Activated naive CD8-positive, alpha-beta T cell treated with anti-CD3 and anti-CD28 coated beads, Interleukin-2, amount 10 ng/mL, durations not matched to agents 7 days and 5 days (primary cell): ENCODE measurements at regions not wholly inside any gene's neighbourhood (a gene's known extent, or its start where the extent isn't known, plus 50 kb on each side); places are given as distances from the start of the nearest gene placed in this dataset.
"Not testable (repeated sequence)": the region's sequence is repeated elsewhere in the genome, so short reads cannot be mapped to it uniquely, and the experiment has no call there.

Experiments
- ATAC-seq: fragments of 150-1000 bp; cut with Tn5 transposase; one replicate; pipeline ENCODE4 v1.10.0; 2021; ENCODE audit warnings: low read depth, moderate library complexity
- POLR2A ChIA-PET: fragments of 350-600 bp; sonication (Branson Sonifier 250); formaldehyde crosslinking; loops from one replicate; lab custom pipeline; 2021; ENCODE audit warnings: antibody characterized with exemption; lab: Charles Lee
- DNase-seq: peaks from one replicate; pipeline ENCODE4 v3.0.0; 2021
- H3K27ac Mint-ChIP-seq: one replicate; pipeline ENCODE4 v1.8.0; 2022; ENCODE audit warnings: mild to moderate bottlenecking, mixed read lengths
- H3K27me3 Mint-ChIP-seq: one replicate; pipeline ENCODE4 v1.8.0; 2022; ENCODE audit warnings: mild to moderate bottlenecking, moderate library complexity, mixed read lengths
- H3K36me3 Mint-ChIP-seq: one replicate; pipeline ENCODE4 v1.8.0; 2021; ENCODE audit warnings: mild to moderate bottlenecking, mixed read lengths
- H3K4me1 Mint-ChIP-seq: one replicate; pipeline ENCODE4 v1.8.0; 2021; ENCODE audit warnings: mixed read lengths
- H3K4me3 Mint-ChIP-seq: one replicate; pipeline ENCODE4 v1.8.0; 2022; ENCODE audit warnings: mild to moderate bottlenecking, moderate library complexity, mixed read lengths
- H3K9me3 Mint-ChIP-seq: one replicate; pipeline ENCODE4 v1.8.0; 2021; ENCODE audit warnings: mixed read lengths

DNA sequence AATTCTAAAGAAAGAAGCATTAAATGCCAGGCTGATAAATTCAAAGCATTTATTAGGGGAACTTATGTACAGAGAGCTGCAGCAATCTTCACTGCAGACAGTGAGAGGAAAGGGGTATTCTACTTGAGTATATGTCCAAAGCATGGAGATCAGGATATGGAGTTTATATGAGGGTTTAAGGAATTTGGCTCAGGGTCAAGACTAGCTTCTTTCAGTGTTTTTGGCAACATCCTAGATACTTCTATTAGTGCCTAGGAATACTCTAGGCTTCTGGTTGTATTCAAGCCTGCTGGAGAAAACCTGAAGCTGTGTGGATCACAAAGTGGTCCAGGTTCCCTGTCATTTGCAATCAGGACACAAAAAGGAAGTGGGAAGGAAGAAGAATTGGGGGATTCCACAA is 194.6 kb downstream of the CETN3 start:
- Mint-ChIP-seq H3K4me3 (no peak overlapping the region), H3K4me1 (no peaks in the 10 kb centered on the region), H3K36me3 (no peaks in the 10 kb centered on the region), H3K27me3 (no peaks in the 10 kb centered on the region), H3K27ac (no peak overlapping the region), H3K9me3 (no peaks in the 10 kb centered on the region)
- DNase-seq: no peak
- POLR2A ChIA-PET: no interaction called here
- ATAC-seq: no peak

DNA sequence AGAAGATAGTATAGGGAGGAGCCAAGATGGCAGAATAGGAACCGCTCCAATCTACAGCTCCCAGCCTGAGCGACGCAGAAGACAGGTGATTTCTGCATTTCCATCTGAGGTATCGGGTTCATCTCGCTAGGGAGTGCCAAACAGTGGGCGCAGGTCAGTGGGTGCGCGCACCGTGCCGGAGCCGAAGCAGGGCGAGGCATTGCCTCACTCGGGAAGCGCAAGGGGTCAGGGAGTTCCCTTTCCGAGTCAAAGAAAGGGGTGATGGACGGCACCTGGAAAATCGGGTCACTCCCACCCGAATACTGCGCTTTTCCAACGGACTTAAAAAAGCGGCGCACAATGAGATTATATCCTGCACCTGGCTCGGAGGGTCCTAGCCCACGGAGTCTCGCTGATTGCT is 201.2 kb downstream of the CETN3 start:
- H3K27me3 Mint-ChIP-seq, H3K9me3 Mint-ChIP-seq, DNase-seq, H3K36me3 Mint-ChIP-seq, H3K4me3 Mint-ChIP-seq, POLR2A ChIA-PET, H3K4me1 Mint-ChIP-seq, H3K27ac Mint-ChIP-seq, ATAC-seq: not testable (repeated sequence)

DNA sequence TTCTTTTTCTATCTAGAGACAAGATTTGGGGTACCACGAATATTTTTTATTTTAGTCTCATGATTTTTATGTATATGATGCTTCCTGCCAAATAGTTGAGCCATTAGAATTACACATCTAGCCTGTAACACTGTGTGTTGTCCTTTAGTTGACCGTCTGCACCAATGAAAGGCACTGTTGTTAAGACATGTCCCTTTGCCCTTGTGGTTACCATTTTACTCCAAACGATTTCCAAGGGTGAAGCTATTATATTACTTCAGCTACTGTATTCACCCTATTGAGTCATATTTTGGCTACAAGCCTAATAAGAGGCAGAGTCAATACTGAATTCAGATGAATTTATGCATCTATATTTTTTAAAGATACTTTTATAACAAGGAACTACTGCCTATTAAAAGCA is 207.6 kb downstream of the CETN3 start:
- H3K4me1 Mint-ChIP-seq: no peaks in the 10 kb centered on the region
- peaks cover 1% of the 10 kb centered on the region for H3K9me3 Mint-ChIP-seq
- H3K27me3 Mint-ChIP-seq: no peaks in the 10 kb centered on the region
- ATAC-seq (no peak), DNase-seq (no peak)
- no peaks in the 10 kb centered on the region for H3K36me3 Mint-ChIP-seq
- no peak overlapping the region for H3K4me3 Mint-ChIP-seq
- no peak overlapping the region for H3K27ac Mint-ChIP-seq
- POLR2A ChIA-PET: no interaction called here

DNA sequence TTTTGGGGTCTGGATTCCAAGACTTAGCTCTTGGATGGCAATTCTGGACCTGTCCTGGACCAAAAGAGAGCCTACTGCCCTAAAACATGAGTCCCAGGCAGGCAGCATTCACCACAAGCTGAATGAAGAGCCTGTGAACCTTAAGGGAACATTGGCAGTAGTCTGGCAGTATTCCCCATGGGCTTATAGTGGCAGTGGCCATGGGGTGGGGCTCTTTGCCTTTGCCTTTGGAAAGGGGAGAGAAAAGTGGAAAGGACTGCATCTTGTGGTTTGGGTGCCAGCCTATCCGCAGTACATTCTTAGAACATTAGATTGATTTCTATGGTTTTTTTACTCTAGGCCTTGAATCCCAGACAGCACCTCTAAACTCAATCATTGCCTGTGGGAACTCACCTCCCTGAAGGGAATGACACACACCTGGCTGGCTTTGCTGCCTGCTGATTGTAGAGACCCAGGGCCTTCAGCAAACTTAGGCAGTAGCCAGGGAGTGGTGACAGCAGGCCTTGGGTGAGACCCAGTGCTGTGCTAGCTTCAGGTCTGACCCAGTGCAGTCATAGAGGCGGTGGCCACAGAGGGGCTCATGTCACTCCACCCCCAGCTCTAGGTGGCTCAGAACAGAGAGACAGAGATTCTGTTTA is 216.3 kb downstream of the CETN3 start:
- Mint-ChIP-seq H3K4me1 (no peaks in the 10 kb centered on the region), H3K4me3 (no peak overlapping the region), H3K27me3 (no peaks in the 10 kb centered on the region), H3K9me3 (no peaks in the 10 kb centered on the region), H3K27ac (no peak overlapping the region), H3K36me3 (no peaks in the 10 kb centered on the region)
- POLR2A ChIA-PET: no interaction called here
- no peak for ATAC-seq
- no peak for DNase-seq

DNA sequence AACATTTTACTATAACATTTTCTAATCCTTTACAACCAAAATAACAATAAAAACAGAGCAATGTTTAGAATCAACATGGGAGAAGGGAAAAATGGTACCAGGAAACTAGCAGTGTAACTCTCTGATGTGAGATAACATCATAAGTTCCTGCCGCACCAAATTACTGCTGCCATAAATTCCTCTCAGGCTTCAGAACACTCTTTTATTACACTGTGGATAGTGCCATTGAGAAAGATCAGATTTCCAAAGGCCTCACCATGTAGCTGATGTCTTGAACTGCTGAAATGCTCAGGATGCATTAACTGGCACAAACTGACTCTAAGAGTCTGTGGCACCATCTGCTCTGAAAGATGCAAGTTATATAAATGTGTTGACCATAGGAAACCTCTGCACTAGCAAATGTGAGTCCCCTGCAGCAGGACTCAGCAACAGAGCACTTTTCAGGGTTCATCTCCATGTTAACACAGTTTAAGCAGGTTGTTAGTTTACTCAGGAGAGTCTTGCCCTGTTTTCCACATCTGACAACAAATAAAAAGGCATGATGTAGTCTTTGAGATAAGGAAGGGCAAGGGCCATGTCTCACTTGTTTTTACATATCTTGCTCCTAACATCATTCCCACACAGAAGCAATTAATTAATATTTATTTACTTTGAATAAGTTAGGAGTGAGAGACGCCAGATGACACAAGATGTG is 218.1 kb downstream of the CETN3 start:
- POLR2A ChIA-PET: no interaction called here
- Mint-ChIP-seq H3K4me3 (no peak overlapping the region), H3K27ac (no peak overlapping the region), H3K4me1 (no peaks in the 10 kb centered on the region), H3K9me3 (no peaks in the 10 kb centered on the region), H3K27me3 (no peaks in the 10 kb centered on the region), H3K36me3 (no peaks in the 10 kb centered on the region)
- no peak for DNase-seq
- no peak for ATAC-seq

DNA sequence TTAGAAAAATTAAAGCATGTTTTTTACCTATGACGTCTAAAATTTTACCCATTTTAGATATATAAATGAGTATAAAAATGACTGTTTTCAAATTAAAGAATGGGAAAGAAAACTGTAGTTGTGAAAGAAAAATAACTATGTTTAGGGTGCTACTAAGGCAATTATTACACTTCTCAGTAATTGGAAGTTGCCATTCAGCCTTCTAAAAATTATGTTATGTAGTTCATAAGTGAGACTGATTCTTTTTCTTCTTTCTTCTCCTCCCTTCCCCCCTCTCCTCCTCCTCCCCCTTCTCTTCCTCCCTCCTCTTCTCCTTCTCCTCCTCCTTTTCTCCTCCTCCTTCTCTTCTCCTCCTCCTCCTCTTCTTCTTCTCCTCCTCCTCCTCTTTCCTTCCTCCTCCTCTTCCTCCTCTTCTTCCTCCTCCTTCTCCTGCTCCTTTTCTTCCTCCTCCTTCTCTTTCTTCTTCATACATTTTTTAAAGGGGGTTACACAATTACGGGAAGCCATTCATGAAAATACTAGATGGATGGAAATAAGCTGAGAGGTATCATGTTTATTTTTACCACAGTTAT is 223.6 kb downstream of the CETN3 start:
- Mint-ChIP-seq H3K4me3 (no peak overlapping the region), H3K36me3 (no peaks in the 10 kb centered on the region), H3K4me1 (no peaks in the 10 kb centered on the region), H3K9me3 (no peaks in the 10 kb centered on the region), H3K27ac (no peak overlapping the region), H3K27me3 (no peaks in the 10 kb centered on the region)
- POLR2A ChIA-PET: no interaction called here
- DNase-seq (no peak), ATAC-seq (no peak)

DNA sequence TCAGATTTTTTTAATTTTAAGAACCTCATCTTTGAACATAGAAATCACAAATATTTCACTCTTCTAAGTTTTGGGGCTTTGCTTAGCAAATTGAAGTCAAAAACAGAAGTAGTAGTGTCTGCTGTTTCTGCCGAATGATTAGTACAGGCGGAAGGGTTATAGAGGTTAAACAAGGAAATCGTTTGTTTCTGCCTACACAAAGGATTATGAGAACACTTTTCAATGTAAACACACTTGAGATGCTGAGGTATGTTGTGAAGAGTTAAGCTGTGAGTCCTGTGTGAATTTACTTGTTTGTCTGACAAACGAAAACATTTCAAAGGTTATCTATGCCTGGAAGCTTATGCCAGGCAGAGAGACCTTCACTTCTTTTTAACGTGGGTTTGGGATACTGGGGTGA is 224.8 kb downstream of the CETN3 start:
- Mint-ChIP-seq H3K36me3 (no peaks in the 10 kb centered on the region), H3K4me1 (no peaks in the 10 kb centered on the region), H3K4me3 (no peak overlapping the region), H3K27me3 (peaks cover 2% of the 10 kb centered on the region), H3K27ac (no peak overlapping the region), H3K9me3 (no peaks in the 10 kb centered on the region)
- DNase-seq: no peak
- POLR2A ChIA-PET: no interaction called here
- ATAC-seq: no peak

DNA sequence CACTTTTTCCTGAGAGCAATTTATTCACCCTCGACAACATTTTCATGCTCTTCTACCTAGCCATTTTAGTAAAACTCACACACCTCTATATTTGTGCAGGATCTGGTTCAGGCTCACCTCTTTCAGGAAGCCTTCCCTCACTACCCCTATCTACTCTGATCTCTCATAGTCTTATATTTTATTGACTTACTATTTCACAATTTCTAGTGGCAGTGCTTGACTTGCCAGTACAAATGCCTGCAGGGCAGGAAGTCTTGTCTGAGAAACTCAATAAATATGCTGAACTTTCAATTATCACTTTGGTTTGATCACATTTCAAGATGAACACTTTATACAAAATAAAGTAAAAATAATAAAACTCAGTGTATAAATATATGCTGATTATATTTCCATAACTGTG is 226.8 kb downstream of the CETN3 start:
- Mint-ChIP-seq H3K36me3 (no peaks in the 10 kb centered on the region), H3K4me3 (no peak overlapping the region), H3K4me1 (no peaks in the 10 kb centered on the region), H3K27me3 (peaks cover 2% of the 10 kb centered on the region), H3K27ac (no peak overlapping the region), H3K9me3 (peaks cover 1% of the 10 kb centered on the region)
- POLR2A ChIA-PET: no interaction called here
- DNase-seq (no peak), ATAC-seq (no peak)

DNA sequence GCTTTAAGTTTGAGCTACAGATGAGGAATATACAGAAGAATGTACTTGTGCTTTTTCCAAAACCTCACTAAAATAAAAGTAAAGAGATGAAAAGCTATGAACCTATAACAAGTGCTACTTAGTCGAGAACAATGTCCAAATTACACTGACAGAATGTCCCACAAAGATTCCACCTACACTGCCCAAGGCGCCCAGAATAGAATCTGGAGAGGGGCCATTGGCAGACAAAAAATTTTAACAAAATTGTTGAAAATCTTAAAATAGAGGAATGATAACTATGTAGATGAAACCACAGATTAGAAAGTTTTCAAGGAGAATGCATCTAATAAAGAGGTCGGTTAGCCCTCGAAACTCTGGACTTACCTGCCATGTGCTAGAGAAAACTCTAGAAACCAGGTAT is 235.3 kb downstream of the CETN3 start:
- H3K27ac Mint-ChIP-seq: no peak overlapping the region
- POLR2A ChIA-PET: no interaction called here
- DNase-seq (no peak), ATAC-seq (no peak)
- H3K36me3 Mint-ChIP-seq: no peaks in the 10 kb centered on the region
- H3K9me3 Mint-ChIP-seq: peaks cover 6% of the 10 kb centered on the region
- H3K4me1 Mint-ChIP-seq: no peaks in the 10 kb centered on the region
- H3K27me3 Mint-ChIP-seq: no peaks in the 10 kb centered on the region
- H3K4me3 Mint-ChIP-seq: no peak overlapping the region

DNA sequence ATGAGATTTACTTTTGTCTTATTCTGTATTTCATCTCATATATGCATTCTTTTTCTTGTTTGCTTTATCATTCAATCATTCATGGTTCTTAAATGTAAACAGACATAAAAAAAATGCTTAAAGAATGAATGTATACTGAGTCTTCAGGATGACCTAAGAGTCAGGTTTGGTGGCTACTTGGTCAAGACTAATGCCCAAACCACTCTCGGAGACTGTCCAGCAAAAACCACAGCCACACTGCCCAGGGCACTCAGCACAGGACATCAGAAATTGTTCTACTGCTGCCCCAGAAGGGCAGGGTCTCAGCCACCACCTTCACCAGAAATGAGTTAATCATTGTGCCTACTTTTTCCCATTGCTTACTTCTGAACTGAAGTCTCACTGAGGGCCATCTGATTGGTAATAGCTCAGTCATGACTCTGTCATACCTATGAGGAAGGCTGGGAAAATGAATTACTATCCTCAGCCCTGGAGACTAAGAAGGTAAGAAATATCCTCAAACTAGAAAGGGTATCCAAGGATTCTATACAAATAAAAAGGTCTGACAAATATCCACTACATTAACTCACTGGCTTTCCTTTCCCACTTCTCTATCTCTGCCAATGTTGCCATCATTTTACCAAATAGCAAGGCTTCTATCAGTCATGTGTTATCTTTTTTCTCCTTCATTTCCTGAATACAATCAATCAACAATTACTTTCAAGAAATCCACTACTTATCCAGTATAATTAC is 236.1 kb downstream of the CETN3 start:
- no peaks in the 10 kb centered on the region for H3K36me3 Mint-ChIP-seq
- ATAC-seq (no peak), DNase-seq (no peak)
- H3K9me3 Mint-ChIP-seq: peaks cover 6% of the 10 kb centered on the region
- POLR2A ChIA-PET: no interaction called here
- H3K27me3 Mint-ChIP-seq: no peaks in the 10 kb centered on the region
- H3K4me3 Mint-ChIP-seq: no peak overlapping the region
- no peak overlapping the region for H3K27ac Mint-ChIP-seq
- H3K4me1 Mint-ChIP-seq: no peaks in the 10 kb centered on the region

DNA sequence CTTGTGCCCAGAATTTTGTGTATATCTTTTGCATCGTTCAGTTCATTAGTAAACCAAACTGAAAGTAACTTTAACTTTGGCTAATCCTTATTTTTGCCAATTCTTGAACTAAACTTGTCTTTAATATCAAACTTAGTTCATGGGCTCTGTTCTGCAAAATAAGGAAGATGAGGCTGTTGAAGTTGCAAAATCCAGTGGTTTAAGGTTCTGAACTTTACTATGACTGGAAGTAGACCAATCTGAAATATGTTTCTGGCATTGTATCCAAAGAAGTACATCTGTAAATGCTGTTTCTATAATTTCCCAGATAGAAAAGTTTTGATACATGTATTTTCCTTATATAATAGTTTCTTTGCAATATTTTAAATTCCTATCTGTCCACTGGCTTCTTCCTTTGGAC is 238.1 kb downstream of the CETN3 start:
- H3K4me3 Mint-ChIP-seq: no peak overlapping the region

DNA sequence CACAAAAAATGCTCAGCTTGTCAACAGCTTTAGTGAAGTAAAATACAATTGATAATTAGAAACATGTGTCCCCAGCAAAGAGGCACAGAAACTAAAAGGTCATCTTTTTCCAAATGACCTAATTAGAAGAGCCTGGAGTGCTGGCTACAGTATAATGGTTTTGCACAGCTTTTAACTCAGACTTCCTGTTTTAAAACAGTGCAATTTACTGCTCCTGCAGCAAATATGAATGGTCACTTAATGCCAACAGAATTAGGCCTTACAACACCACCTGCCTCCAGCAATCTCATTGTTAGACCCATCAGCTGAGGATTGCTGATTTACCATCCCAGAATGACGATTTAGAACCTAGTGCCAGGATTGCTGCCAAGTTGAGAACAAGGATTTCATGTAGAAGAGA is 239.3 kb downstream of the CETN3 start:
- H3K4me3 Mint-ChIP-seq: no peak overlapping the region
- DNase-seq: no peak
- H3K27ac Mint-ChIP-seq: no peak overlapping the region
- no peaks in the 10 kb centered on the region for H3K9me3 Mint-ChIP-seq
- ATAC-seq: no peak
- H3K4me1 Mint-ChIP-seq: no peaks in the 10 kb centered on the region
- POLR2A ChIA-PET: no interaction called here
- no peaks in the 10 kb centered on the region for H3K36me3 Mint-ChIP-seq
- H3K27me3 Mint-ChIP-seq: no peaks in the 10 kb centered on the region

More for the DNA sequence above, 238.1 kb downstream of the CETN3 start:
- POLR2A ChIA-PET: no interaction called here
- DNase-seq: no peak
- no peaks in the 10 kb centered on the region for H3K36me3 Mint-ChIP-seq
- no peak overlapping the region for H3K27ac Mint-ChIP-seq
- peaks cover 3% of the 10 kb centered on the region for H3K9me3 Mint-ChIP-seq
- H3K4me1 Mint-ChIP-seq: no peaks in the 10 kb centered on the region
- no peak for ATAC-seq
- H3K27me3 Mint-ChIP-seq: no peaks in the 10 kb centered on the region

DNA sequence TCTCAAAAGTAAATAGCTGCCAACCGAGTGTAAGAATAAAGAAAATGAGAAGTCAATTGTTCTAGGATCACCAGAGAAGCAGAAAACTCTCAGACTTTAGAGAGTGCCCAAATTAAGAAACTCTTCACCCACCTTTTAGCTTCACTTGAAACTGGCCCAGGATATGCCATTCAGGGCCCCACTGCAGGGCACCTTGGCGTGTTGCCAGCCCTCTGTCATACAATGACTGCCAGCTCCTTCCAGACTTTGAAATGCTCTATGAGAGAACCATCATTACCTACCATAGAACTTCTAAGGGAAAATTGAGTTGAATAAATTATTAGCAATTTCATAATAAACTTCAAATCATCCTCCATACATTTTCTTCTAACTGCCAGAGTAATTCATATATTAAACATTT is 240.5 kb downstream of the CETN3 start:
- Mint-ChIP-seq H3K27ac (no peak overlapping the region), H3K4me3 (no peak overlapping the region), H3K36me3 (no peaks in the 10 kb centered on the region), H3K9me3 (no peaks in the 10 kb centered on the region), H3K4me1 (no peaks in the 10 kb centered on the region), H3K27me3 (no peaks in the 10 kb centered on the region)
- ATAC-seq: no peak
- DNase-seq: no peak
- POLR2A ChIA-PET: no interaction called here

DNA sequence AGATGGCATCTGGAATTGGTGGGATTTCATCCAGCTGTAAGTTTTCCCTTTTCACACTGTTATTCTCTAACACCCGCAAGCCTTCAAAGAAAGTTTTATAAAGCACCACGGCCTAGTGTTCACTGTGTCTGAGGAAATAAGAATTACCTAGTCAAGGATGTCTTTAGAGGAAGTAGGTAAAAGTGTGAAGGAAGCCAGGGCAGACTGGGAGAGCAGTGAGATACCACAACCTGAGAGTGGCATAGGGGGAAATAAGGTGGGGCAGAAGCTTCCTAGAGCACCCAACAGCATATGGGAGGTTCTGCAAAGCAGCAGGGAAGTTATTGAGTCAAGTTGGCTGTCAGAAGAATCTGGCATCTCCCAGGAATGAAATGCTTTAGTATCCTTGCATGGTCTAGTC is 241.2 kb downstream of the CETN3 start:
- H3K27ac Mint-ChIP-seq: no peak overlapping the region
- no peaks in the 10 kb centered on the region for H3K27me3 Mint-ChIP-seq
- no peak for DNase-seq
- POLR2A ChIA-PET: no interaction called here
- no peaks in the 10 kb centered on the region for H3K4me1 Mint-ChIP-seq
- no peak for ATAC-seq
- H3K36me3 Mint-ChIP-seq: no peaks in the 10 kb centered on the region
- H3K9me3 Mint-ChIP-seq: no peaks in the 10 kb centered on the region
- no peak overlapping the region for H3K4me3 Mint-ChIP-seq
